ENCODE measurements at regions not wholly inside any gene's neighbourhood (a gene's known extent, or its start where the extent isn't known, plus 50 kb on each side); places are given as distances from the start of the nearest gene placed in this dataset.

- FAIRE-seq, result no peak
- BruUV-seq (replicated peaks), result no TSS peak
- RAD21 ChIA-PET (ENCODE audit: unreplicated experiment), result no interaction called here
Observed at GRCh38 chr16:59500601-59501000, 766.5 kb upstream of the GOT2 start.

More at GRCh38 chr16:59500601-59501000, 766.5 kb upstream of the GOT2 start:
- Histone ChIP-seq H3K27me3 (replicated peaks in 1 of 2; ENCODE audit: control insufficient read depth in 2 of 2, insufficient read depth in 2 of 2, low read length in 1 of 2) (no peaks in the 10 kb centered on the region), H3K9me3 (replicated peaks; ENCODE audit: control insufficient read depth, insufficient read depth, low read length) (no peaks in the 10 kb centered on the region), H3K4me1 (ENCODE audit: control insufficient read depth, insufficient read depth, low read length) (no peaks in the 10 kb centered on the region), H4K20me1 (ENCODE audit: control insufficient read depth, insufficient read depth) (no peaks in the 10 kb centered on the region), H3K79me2 (ENCODE audit: control insufficient read depth, insufficient read depth, low read length) (no peaks in the 10 kb centered on the region), H3K36me3 (ENCODE audit: control insufficient read depth in 2 of 2, insufficient read depth in 2 of 2, low read length in 1 of 2) (no peaks in the 10 kb centered on the region), H3K4me3 (no peak overlapping the region), H3K9ac (ENCODE audit: control insufficient read depth, insufficient read depth, low read length) (no peak overlapping the region), H3K4me2 (ENCODE audit: control insufficient read depth, insufficient read depth) (no peak overlapping the region), H3K27ac (ENCODE audit: control insufficient read depth, insufficient read depth) (no peak overlapping the region), H2AFZ (ENCODE audit: control insufficient read depth, low read depth, low read length) (no peak overlapping the region)
- no peak for ATAC-seq
- SMC1A ChIA-PET (ENCODE audit: uncharacterized antibody, unreplicated experiment), result no interaction called here
- intact Hi-C loops (cut with micrococcal nuclease; ENCODE audit: unreplicated experiment) (no loop called here), in situ Hi-C loops (cut with MboI) (no loop called here)
- no peak for DNase-seq (ENCODE audit: low read depth, low spot score)
- WGBS (ENCODE audit: insufficient coverage, insufficient replicate concordance, low lambda C conversion rate, missing lambda C conversion rate), result 3% methylated on average over 3 of the region's 3 CpGs
- TF ChIP-seq, protein P1, sequence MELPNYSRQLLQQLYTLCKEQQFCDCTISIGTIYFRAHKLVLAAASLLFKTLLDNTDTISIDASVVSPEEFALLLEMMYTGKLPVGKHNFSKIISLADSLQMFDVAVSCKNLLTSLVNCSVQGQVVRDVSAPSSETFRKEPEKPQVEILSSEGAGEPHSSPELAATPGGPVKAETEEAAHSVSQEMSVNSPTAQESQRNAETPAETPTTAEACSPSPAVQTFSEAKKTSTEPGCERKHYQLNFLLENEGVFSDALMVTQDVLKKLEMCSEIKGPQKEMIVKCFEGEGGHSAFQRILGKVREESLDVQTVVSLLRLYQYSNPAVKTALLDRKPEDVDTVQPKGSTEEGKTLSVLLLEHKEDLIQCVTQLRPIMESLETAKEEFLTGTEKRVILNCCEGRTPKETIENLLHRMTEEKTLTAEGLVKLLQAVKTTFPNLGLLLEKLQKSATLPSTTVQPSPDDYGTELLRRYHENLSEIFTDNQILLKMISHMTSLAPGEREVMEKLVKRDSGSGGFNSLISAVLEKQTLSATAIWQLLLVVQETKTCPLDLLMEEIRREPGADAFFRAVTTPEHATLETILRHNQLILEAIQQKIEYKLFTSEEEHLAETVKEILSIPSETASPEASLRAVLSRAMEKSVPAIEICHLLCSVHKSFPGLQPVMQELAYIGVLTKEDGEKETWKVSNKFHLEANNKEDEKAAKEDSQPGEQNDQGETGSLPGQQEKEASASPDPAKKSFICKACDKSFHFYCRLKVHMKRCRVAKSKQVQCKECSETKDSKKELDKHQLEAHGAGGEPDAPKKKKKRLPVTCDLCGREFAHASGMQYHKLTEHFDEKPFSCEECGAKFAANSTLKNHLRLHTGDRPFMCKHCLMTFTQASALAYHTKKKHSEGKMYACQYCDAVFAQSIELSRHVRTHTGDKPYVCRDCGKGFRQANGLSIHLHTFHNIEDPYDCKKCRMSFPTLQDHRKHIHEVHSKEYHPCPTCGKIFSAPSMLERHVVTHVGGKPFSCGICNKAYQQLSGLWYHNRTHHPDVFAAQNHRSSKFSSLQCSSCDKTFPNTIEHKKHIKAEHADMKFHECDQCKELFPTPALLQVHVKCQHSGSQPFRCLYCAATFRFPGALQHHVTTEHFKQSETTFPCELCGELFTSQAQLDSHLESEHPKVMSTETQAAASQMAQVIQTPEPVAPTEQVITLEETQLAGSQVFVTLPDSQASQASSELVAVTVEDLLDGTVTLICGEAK (IDR thresholded peaks at IDR 0.05; ENCODE audit: borderline replicate concordance), result no peak
- no peak for TF ChIP-seq HDGF (IDR thresholded peaks at IDR 0.05)
- TF ChIP-seq STAT3 (IDR thresholded peaks at IDR 0.05; ENCODE audit: low read depth, low read length), result no peak
- no peak for TF ChIP-seq CBX5 (IDR thresholded peaks at IDR 0.05; ENCODE audit: low read depth)
- TF ChIP-seq, protein P2, sequence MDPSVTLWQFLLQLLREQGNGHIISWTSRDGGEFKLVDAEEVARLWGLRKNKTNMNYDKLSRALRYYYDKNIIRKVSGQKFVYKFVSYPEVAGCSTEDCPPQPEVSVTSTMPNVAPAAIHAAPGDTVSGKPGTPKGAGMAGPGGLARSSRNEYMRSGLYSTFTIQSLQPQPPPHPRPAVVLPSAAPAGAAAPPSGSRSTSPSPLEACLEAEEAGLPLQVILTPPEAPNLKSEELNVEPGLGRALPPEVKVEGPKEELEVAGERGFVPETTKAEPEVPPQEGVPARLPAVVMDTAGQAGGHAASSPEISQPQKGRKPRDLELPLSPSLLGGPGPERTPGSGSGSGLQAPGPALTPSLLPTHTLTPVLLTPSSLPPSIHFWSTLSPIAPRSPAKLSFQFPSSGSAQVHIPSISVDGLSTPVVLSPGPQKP (IDR thresholded peaks at IDR 0.05; ENCODE audit: low read depth, low read length), result no peak
- TF ChIP-seq STAT1 (conservative IDR thresholded peaks at IDR 0.05), result no peak
- TF ChIP-seq NFYB (IDR thresholded peaks at IDR 0.05; ENCODE audit: insufficient read depth, low read depth, low read length), result no peak
- no peak for TF ChIP-seq SP1 (IDR thresholded peaks at IDR 0.05; ENCODE audit: low read depth, low read length)
- TF ChIP-seq HDAC2 (IDR thresholded peaks at IDR 0.05), result no peak
- CTCF ChIA-PET, result no interaction called here
- POLR2A ChIA-PET, result no interaction called here
